Central memory CD8-positive, alpha-beta T cell (primary cell): ENCODE measurements at regions not wholly inside any gene's neighbourhood (a gene's known extent, or its start where the extent isn't known, plus 50 kb on each side); places are given as distances from the start of the nearest gene placed in this dataset.

Source experiments
- ATAC-seq: fragments of 150-1000 bp; cut with Tn5 transposase; replicated peaks from 2 replicates; pipeline ENCODE4 v1.10.0; 2022; ENCODE audit warnings: mild to moderate bottlenecking, moderate FRiP score, moderate number of reproducible peaks; ENCODE audit not compliant: poor library complexity, severe bottlenecking; ENCODE audit errors: extremely low read depth
- DNase-seq, 2 donors: peaks; one replicate each; pipeline ENCODE4 v3.0.0; 2021; ENCODE audit warnings: low spot score in 2 of 2
- H3K27ac Mint-ChIP-seq: one replicate; pipeline ENCODE4 v1.8.0; 2022; ENCODE audit warnings: low read depth, mild to moderate bottlenecking, moderate library complexity, mixed read lengths
- H3K27me3 Mint-ChIP-seq: one replicate; pipeline ENCODE4 v1.8.0; 2022; ENCODE audit warnings: mixed read lengths
- H3K36me3 Mint-ChIP-seq: one replicate; pipeline ENCODE4 v1.8.0; 2022; ENCODE audit warnings: mild to moderate bottlenecking, moderate library complexity, mixed read lengths; ENCODE audit not compliant: insufficient read depth
- H3K4me1 Mint-ChIP-seq: one replicate; pipeline ENCODE4 v1.8.0; 2022; ENCODE audit warnings: mixed read lengths
- H3K4me3 Mint-ChIP-seq: one replicate; pipeline ENCODE4 v1.8.0; 2022; ENCODE audit warnings: mild to moderate bottlenecking, moderate library complexity, mixed read lengths
- H3K9me3 Mint-ChIP-seq: one replicate; pipeline ENCODE4 v1.8.0; 2022; ENCODE audit warnings: mixed read lengths

DNA sequence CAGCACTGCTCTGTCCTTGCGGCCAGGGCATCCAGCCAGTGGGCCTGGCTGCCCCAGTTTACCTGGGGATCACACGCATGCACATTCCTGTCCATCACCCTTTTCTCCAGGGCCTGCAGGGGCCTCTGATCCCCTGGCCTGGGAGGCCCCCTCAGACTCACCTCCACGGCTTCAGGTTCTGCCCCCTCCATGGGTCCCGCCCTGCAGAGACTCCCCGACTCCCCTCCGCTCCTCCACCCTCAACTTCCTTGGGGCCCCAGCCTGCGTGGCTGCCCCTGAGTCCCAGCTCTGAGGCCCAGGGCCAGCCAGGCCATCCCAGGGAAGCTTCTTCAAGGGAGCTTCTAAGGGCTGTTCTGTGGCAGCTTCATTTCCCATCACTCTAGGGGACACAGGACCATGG lies 324.1 kb downstream of the TCERG1L start:
- DNase-seq (no peak), ATAC-seq (no peak)
- H3K36me3 Mint-ChIP-seq: no peaks in the 10 kb centered on the region
- H3K27me3 Mint-ChIP-seq: no peaks in the 10 kb centered on the region
- no peak overlapping the region for H3K4me3 Mint-ChIP-seq
- peaks cover 16% of the 10 kb centered on the region for H3K9me3 Mint-ChIP-seq
- H3K4me1 Mint-ChIP-seq: no peaks in the 10 kb centered on the region
- H3K27ac Mint-ChIP-seq: no peak overlapping the region

DNA sequence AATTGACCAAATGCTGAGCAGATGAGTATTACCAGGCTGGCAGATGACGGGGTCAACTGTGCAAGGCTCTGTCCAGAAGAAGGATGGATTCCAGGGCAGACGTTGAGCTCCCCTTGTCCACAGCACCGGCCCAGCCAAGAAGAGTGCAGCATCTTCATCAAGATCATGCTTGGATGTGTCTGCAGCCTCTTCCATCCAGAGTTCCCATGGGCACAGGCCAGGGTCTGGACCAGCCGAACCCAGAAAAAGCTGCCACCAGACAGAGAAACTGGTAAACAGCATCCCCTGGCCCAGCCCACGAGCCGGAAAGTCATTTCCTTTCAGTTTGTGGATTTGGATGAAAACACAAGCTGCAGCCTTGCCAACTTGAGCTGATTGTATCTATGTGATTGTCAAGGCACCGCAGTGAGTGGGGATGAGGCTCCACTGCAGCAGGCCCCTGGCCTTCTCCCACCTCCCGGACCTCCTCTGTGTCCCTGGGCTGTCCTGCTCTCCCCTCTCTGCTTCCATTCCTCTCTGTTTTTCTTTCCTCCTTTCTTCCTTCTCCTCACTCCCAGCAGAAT lies 321.8 kb downstream of the TCERG1L start:
- Mint-ChIP-seq H3K27me3 (no peaks in the 10 kb centered on the region), H3K36me3 (no peaks in the 10 kb centered on the region), H3K27ac (no peak overlapping the region), H3K4me1 (no peaks in the 10 kb centered on the region), H3K4me3 (no peak overlapping the region), H3K9me3 (no peaks in the 10 kb centered on the region)
- no peak for ATAC-seq
- DNase-seq: no peak

DNA sequence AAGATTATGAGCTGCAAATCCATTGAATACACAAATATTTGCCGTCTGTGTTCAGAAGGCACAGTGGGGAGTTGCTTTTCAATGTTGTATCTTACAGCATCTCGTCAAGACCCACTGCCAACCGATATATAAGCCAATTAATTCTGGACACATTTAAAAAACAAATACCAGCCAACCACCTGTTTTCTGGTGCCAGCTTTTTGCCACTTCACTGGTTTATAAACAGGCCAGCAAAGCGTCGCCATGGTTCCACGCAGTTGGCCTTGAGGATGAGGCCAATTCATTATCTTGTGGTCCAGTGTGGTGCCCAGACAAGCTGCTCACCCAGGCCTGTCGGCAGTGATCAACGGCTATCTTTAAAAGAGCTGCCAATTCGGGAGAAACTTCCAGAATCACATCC lies 321.0 kb downstream of the TCERG1L start:
- no peaks in the 10 kb centered on the region for H3K36me3 Mint-ChIP-seq
- no peaks in the 10 kb centered on the region for H3K4me1 Mint-ChIP-seq
- H3K4me3 Mint-ChIP-seq: no peak overlapping the region
- no peak for ATAC-seq
- H3K27me3 Mint-ChIP-seq: no peaks in the 10 kb centered on the region
- H3K9me3 Mint-ChIP-seq: no peaks in the 10 kb centered on the region
- H3K27ac Mint-ChIP-seq: no peak overlapping the region
- no peak for DNase-seq

DNA sequence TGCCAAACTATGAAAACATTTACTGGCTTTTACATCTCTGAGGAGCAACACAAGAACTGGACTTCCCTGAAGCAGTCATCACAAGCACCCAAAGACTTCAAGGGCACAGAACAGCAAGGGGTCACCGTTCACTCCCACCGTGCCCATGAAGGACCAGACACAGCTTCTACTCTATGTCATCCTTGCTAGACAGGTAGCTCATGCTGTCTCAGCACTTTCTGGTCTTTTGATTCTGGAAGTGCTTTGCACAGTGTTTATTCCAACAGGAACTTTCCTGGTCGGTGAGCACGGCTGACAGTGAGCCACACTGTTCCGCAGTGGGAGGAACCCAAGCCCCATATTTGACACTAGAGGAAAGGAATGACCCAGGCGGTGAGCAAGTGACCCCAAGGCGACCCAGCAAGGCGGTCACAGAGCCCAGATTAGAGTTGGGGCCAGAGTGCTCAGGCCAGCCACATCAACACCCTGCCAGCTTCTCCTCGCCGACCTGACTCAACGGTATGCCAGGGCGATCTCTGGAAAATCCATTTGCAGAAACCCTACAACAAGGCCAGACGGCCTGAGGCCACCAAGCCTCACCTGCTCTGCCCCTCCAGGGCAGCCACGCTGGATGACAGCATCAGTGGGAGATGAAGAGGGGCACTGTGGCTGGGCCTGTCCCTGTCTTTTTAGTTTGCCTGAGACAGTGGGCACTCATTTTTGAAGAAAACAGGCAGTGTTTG lies 318.6 kb downstream of the TCERG1L start:
- ATAC-seq: no peak
- H3K9me3 Mint-ChIP-seq: no peaks in the 10 kb centered on the region

DNA sequence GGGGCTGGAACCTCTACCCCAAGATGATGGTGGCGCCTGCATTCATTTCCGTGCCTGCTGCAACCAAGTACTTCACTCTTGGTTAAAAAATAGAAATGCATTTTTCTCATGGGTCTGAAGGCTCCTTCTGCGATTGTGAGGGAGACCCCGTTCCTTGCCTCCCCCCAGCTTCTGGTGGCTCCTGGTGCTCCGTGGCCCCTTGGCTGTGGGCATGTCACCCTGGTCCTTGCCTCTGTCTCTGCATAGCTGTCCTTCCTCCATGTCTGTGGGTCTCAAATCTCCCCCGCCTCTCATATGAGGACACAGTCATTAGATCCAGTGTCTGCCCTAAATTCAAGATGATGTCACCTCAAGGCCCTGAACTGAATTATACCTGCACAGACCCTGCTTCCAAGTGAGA lies 317.9 kb downstream of the TCERG1L start:
- Mint-ChIP-seq H3K27me3 (peaks cover 11% of the 10 kb centered on the region), H3K4me3 (no peak overlapping the region), H3K4me1 (no peaks in the 10 kb centered on the region), H3K36me3 (no peaks in the 10 kb centered on the region), H3K27ac (no peak overlapping the region), H3K9me3 (no peaks in the 10 kb centered on the region)
- DNase-seq (no peak), ATAC-seq (no peak)

More for the DNA sequence above, 318.6 kb downstream of the TCERG1L start:
- Mint-ChIP-seq H3K4me3 (no peak overlapping the region), H3K4me1 (no peaks in the 10 kb centered on the region), H3K27me3 (peaks cover 11% of the 10 kb centered on the region), H3K27ac (no peak overlapping the region), H3K36me3 (no peaks in the 10 kb centered on the region)
- no peak for DNase-seq

DNA sequence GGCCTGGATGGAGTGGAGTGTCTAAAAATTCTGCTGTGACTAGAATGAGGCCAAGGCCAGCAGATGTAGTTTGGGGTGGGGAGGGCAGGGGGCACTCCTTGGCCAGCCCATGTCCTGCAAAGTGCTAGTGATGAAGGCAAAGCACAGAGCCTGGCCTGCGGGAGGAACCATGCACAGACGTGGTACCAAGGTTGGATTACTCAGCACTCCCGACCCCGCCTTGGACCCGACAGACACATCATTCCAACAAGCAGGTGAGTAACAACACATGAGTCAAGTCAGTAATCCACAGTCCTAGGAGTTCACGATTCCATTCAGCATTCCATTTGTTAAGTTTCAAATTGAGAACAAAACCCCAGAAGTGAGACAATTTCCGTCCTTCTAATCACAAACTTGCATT lies 317.3 kb downstream of the TCERG1L start:
- H3K4me1 Mint-ChIP-seq: no peaks in the 10 kb centered on the region
- H3K4me3 Mint-ChIP-seq: no peak overlapping the region
- no peak for ATAC-seq
- no peak overlapping the region for H3K27ac Mint-ChIP-seq
- peaks cover 11% of the 10 kb centered on the region for H3K27me3 Mint-ChIP-seq
- H3K36me3 Mint-ChIP-seq: no peaks in the 10 kb centered on the region
- DNase-seq: no peak
- no peaks in the 10 kb centered on the region for H3K9me3 Mint-ChIP-seq

DNA sequence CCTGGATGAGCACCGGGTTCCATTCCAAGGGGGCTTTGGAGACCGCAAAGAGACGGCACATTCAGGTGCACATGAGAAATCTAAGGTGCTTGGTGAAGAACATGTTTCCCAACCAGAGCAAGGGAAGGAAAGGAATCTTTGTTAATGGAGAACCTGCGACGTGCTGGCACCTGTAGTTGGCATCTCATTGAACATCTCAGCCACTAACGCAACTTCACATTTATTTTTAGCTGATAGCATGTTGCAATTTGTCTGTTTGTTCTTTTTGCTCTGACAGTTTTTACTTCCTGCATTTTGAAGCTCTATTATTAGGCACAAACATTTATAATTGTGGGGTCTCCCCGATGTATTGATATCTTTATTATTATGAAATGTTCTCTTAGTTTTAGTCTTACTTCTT lies 316.7 kb downstream of the TCERG1L start:
- Mint-ChIP-seq H3K27me3 (peaks cover 11% of the 10 kb centered on the region), H3K27ac (no peak overlapping the region), H3K4me1 (no peaks in the 10 kb centered on the region), H3K9me3 (no peaks in the 10 kb centered on the region), H3K4me3 (no peak overlapping the region), H3K36me3 (no peaks in the 10 kb centered on the region)
- DNase-seq: no peak
- ATAC-seq: no peak

DNA sequence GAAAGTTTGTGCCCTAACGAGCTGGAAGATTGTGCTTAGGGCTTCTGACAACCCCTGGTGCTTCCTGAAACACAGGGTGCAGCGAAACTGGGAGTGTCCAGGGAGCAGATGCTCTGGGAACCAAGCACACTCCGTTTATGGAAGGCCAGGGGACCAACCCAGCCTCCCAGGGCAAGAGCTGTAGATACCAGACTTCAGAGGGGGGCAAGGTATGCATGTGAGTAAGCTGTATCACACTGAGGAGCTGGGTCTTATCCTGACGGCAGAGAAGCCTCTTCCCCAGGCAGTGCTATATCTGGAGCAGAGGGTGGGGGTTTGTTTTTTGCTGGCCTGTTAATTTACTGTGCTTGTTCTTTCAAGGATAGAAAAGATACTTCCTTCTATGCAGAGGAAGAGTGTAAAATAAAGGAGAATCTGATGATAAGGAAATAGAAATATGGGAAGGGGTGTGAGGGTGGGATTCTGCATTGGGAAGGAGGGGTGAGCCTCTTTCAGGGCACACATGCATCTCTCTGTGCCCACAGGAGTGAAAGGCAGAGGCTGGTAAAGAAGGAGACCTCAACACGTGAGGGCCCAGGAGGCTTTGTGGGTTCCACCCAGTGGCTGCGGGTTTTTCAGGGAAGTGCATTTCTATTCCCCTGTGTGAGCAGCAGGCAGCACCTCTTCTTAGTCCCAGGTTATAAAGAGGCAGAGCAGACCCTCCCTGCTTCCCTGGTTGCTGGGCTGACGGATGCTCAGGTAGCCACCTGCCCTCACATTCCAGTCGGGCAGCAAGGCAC lies 314.1 kb downstream of the TCERG1L start:
- no peaks in the 10 kb centered on the region for H3K9me3 Mint-ChIP-seq
- DNase-seq: no peak
- peaks cover 11% of the 10 kb centered on the region for H3K27me3 Mint-ChIP-seq
- H3K36me3 Mint-ChIP-seq: no peaks in the 10 kb centered on the region
- no peaks in the 10 kb centered on the region for H3K4me1 Mint-ChIP-seq
- no peak overlapping the region for H3K27ac Mint-ChIP-seq
- H3K4me3 Mint-ChIP-seq: no peak overlapping the region
- no peak for ATAC-seq

DNA sequence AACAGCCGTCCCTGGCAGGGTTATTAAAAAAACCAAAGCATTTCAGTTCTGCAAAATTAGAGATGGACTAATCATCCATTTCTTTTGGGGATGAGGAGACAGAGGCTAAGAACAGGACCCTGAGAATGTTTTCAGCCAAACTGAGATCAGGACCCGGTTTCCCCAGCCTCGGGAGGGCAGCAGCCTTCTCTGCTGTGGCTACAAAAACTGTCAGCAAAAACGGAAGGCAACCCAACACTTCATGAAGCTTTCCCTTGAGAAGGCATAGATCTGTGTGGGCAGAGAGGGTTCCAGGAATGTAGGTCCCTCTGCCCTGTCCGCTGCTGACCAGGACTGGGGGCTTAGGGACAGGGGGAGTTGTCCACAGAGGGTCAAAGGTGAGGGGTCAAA lies 313.5 kb downstream of the TCERG1L start:
- ATAC-seq (no peak), DNase-seq (no peak)
- peaks cover 11% of the 10 kb centered on the region for H3K27me3 Mint-ChIP-seq
- H3K4me1 Mint-ChIP-seq: no peaks in the 10 kb centered on the region
- no peaks in the 10 kb centered on the region for H3K9me3 Mint-ChIP-seq
- no peak overlapping the region for H3K4me3 Mint-ChIP-seq
- no peaks in the 10 kb centered on the region for H3K36me3 Mint-ChIP-seq
- no peak overlapping the region for H3K27ac Mint-ChIP-seq

DNA sequence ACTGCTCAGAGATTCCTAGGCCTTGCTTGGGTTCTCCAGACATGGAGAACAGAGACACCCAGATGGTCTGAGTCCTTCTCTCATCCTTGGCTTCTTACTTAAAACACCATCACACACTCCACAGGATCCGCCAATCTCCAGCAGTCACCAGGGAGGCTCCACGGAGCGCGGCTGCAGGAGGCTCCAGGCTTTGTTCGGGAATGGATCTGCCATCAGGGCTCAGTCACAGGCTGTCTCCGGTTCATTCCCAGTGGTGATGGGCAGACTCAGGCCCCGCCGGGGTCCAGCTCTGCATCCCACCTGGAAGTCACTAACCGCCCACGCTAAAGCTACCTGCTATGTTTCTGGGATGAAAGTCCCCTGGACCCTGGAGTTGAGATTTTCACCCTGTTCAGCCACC lies 312.9 kb downstream of the TCERG1L start:
- Mint-ChIP-seq H3K27me3 (peaks cover 11% of the 10 kb centered on the region), H3K27ac (no peak overlapping the region), H3K9me3 (no peaks in the 10 kb centered on the region), H3K4me3 (no peak overlapping the region), H3K36me3 (no peaks in the 10 kb centered on the region), H3K4me1 (no peaks in the 10 kb centered on the region)
- ATAC-seq: no peak
- no peak for DNase-seq

DNA sequence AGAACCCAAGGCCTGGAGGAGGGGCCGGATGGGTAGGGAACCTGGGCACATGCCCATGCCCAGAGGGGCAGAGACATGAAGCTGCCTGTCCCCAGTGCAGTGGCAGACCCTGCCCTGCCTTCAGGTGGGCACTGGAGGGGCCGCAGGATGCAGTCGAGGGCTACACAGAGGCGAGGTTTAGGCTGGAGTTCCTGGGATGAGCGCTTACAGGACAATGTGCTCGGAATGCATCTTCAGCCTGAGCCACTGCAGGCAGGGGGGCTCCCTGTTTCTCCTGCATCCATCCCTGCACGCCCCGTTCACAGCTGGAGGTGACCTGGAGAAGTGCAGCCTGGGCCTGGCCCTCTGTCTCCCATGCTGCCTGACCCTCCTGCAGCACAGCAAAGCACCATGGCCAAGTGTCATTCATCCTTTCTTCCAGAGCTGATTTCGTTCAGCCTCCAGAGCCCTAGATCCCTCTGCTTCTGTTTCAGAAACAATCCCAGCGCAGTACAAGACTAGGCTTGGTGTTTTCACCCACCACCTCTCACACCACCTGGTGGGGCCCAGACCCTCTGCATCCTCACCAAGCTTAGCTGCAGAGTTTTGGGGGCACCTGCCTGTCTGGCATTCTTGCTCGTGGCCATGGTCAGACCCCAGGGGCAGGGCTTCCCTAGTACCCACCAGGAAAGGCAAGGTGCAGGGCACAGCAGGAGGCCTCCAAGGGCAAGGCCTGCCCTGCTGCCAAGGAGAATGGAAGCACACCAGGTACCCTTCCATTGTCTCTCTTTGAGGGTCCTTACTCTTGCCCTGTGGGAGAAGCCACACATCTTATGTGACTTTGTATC lies 311.9 kb downstream of the TCERG1L start:
- no peaks in the 10 kb centered on the region for H3K36me3 Mint-ChIP-seq
- no peak for DNase-seq
- peaks cover 11% of the 10 kb centered on the region for H3K27me3 Mint-ChIP-seq
- no peaks in the 10 kb centered on the region for H3K9me3 Mint-ChIP-seq
- no peak for ATAC-seq
- no peak overlapping the region for H3K27ac Mint-ChIP-seq
- no peak overlapping the region for H3K4me3 Mint-ChIP-seq
- no peaks in the 10 kb centered on the region for H3K4me1 Mint-ChIP-seq

DNA sequence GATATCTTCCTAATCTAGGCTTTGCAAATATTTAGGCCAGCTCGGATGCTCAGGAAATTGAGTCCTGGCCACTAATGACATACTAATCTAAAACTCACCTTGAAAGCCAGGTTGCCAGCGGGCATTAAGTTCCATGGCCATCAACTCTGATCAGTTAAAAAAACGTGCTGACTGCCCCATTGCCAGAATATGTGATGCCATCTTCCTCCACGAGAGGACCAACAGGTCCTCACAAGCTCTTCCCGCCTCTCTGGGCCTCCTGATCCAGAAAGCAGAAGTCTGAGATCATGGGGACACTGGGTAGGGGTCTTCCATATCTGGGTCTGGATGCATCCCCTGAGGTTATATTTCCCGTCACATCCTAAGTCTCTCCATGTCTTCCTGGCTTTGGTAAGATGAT lies 311.3 kb downstream of the TCERG1L start:
- Mint-ChIP-seq H3K4me1 (no peaks in the 10 kb centered on the region), H3K27me3 (peaks cover 11% of the 10 kb centered on the region), H3K36me3 (no peaks in the 10 kb centered on the region), H3K4me3 (no peak overlapping the region), H3K27ac (no peak overlapping the region), H3K9me3 (no peaks in the 10 kb centered on the region)
- DNase-seq (no peak), ATAC-seq (no peak)
